NCI-H526 (cell line): ENCODE measurements at regions not wholly inside any gene's neighbourhood (a gene's known extent, or its start where the extent isn't known, plus 50 kb on each side); places are given as distances from the start of the nearest gene placed in this dataset.

Experiments
- DNase-seq, 2 experiments: peaks; one replicate each; lab custom pipeline; 2025; lab: John Stamatoyannopoulos, UW

- DNase-seq = no peak
Observed at GRCh38 chr15:39394496-39394895, 186.4 kb upstream of the THBS1 start.

GRCh38 chr15:39396979-39397615, 183.8 kb upstream of the THBS1 start:
- DNase-seq = no peak

GRCh38 chr15:39397883-39398282, 183.0 kb upstream of the THBS1 start:
- DNase-seq = no peak

- peak in 1 of 2 experiments; percentile 26 for DNase-seq
Observed at GRCh38 chr15:39399600-39399999, 181.3 kb upstream of the THBS1 start.

GRCh38 chr15:39400002-39400401, 180.9 kb upstream of the THBS1 start:
- no peak for DNase-seq

GRCh38 chr15:39400821-39401550, 179.9 kb upstream of the THBS1 start:
- DNase-seq = no peak

GRCh38 chr15:39403640-39404117, 177.2 kb upstream of the THBS1 start:
- DNase-seq = no peak

- no peak for DNase-seq
Observed at GRCh38 chr15:39404767-39405181, 176.1 kb upstream of the THBS1 start.

- DNase-seq = no peak
Observed at GRCh38 chr15:39406485-39406884, 174.4 kb upstream of the THBS1 start.

- DNase-seq = no peak
Observed at GRCh38 chr15:39407116-39407515, 173.8 kb upstream of the THBS1 start.

GRCh38 chr15:39409876-39410530, 170.9 kb upstream of the THBS1 start:
- DNase-seq = no peak

- DNase-seq = no peak
Observed at GRCh38 chr15:39411102-39411989, 169.5 kb upstream of the THBS1 start.

- DNase-seq = no peak
Observed at GRCh38 chr15:39413558-39413957, 167.3 kb upstream of the THBS1 start.

- DNase-seq = no peak
Observed at GRCh38 chr15:39414201-39414600, 166.7 kb upstream of the THBS1 start.

GRCh38 chr15:39415634-39416033, 165.2 kb upstream of the THBS1 start:
- no peak for DNase-seq

GRCh38 chr15:39416258-39416657, 164.6 kb upstream of the THBS1 start:
- DNase-seq = no peak

- no peak for DNase-seq
Observed at GRCh38 chr15:39417366-39418134, 163.3 kb upstream of the THBS1 start.

GRCh38 chr15:39419651-39420050, 161.2 kb upstream of the THBS1 start:
- DNase-seq = peak; percentile 11 to 31

GRCh38 chr15:39420123-39420852, 160.6 kb upstream of the THBS1 start:
- peak; percentile 50 to 56 for DNase-seq

GRCh38 chr15:39420853-39421192, 160.1 kb upstream of the THBS1 start:
- DNase-seq = peak in 1 of 2 experiments; percentile 26
